ENCODE measurements at regions not wholly inside any gene's neighbourhood (a gene's known extent, or its start where the extent isn't known, plus 50 kb on each side); places are given as distances from the start of the nearest gene placed in this dataset.

DNA sequence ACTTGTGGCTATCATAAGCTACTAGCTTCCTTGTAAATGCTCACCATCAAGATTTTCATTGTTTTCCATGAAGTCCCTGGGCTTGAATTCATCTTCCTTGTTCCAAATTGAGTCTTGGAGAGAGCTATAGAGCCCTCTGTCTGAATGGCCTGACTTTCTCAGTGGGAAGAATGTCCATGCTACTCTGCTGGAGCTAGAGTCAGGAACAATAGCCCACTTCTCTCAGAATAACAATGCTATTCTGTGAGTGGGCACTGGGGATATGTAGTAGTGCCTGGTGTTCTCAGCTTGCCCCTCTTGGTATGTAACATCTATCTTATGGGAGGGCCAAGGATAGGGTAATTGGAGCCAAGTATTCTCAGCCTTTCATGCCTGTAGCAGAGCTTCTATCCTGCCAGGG lies 127.6 kb upstream of the TRHDE start:
- TF ChIP-seq REST (IDR thresholded peaks at IDR 0.05; ENCODE audit: low read depth) (no peak), ZNF274 (IDR thresholded peaks at IDR 0.05; ENCODE audit: low read depth, low read length) (no peak)
- ChIA-PET CTCF (no interaction called here), POLR2A (no interaction called here)

DNA sequence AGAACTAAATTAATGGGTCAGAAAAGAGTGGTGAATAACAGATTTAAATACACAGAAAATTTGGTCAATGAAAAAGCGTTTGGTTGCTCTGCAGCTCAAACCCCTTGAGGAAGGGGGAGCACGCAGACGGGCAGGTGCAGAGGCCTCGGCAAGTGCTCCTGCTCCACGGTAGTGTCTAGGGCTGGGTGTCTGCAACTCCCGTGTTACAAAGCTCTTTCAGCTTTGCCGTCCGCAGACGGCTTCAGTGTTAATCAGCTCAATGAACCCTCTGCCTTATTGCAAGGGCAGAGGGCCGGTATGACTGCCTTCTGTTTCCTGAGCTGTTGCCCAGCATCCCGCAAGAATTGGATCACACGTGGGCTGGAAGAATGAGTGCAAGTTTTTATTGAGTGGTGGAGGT lies 125.7 kb upstream of the TRHDE start:
- intact Hi-C loops (cut with micrococcal nuclease) = no loop called here
- ChIA-PET CTCF (no interaction called here), RAD21 (ENCODE audit: low non-redundant PET in 1 of 2, low total read pairs in 2 of 2, uncharacterized antibody in 2 of 2, unreplicated experiment in 2 of 2) (no interaction called here), POLR2A (no interaction called here)
- no TSS peak for BruUV-seq (replicated peaks)
- Histone ChIP-seq H3K9me3 (ENCODE audit: control insufficient read depth in 1 of 2, insufficient read depth in 1 of 2, low read depth in 1 of 2, low read length in 2 of 2) (no peaks in the 10 kb centered on the region), H3K4me1 (ENCODE audit: control insufficient read depth in 1 of 2, insufficient read depth in 2 of 2, low read length in 2 of 2) (no peaks in the 10 kb centered on the region), H4K20me1 (ENCODE audit: insufficient read depth) (no peaks in the 10 kb centered on the region), H3K27ac (ENCODE audit: low read depth, low read length) (no peak overlapping the region), H3K9ac (ENCODE audit: low read length) (no peak overlapping the region), H3K9me2 (ENCODE audit: insufficient read depth) (no peaks in the 10 kb centered on the region), H3K4me3 (replicated peaks in 1 of 2; ENCODE audit: low read depth in 1 of 2, low read length in 2 of 2) (no peak overlapping the region), H2AFZ (ENCODE audit: low read depth, low read length, poor library complexity, severe bottlenecking) (no peak overlapping the region), H3K27me3 (ENCODE audit: insufficient read depth, low read length) (no peaks in the 10 kb centered on the region), H3K4me2 (ENCODE audit: low read length) (no peak overlapping the region), H3K36me3 (ENCODE audit: control insufficient read depth in 1 of 2, insufficient read depth in 2 of 2, low read length in 2 of 2) (no peaks in the 10 kb centered on the region), H3K79me2 (ENCODE audit: insufficient read depth, low read length) (no peaks in the 10 kb centered on the region)
- ATAC-seq = no peak
- TF ChIP-seq EZH2 (IDR thresholded peaks at IDR 0.05) (no peak), TCF7L2 (IDR thresholded peaks at IDR 0.05; ENCODE audit: borderline replicate concordance, extremely low read depth, insufficient read depth, insufficient read length) (no peak), REST (IDR thresholded peaks at IDR 0.05; ENCODE audit: low read depth) (no peak), EGR1 (IDR thresholded peaks at IDR 0.05; ENCODE audit: low read depth) (no peak), EZH2phosphoT487 (IDR thresholded peaks at IDR 0.05; ENCODE audit: borderline replicate concordance) (no peak), ZNF274 (IDR thresholded peaks at IDR 0.05; ENCODE audit: low read depth, low read length) (no peak), SIN3A (IDR thresholded peaks at IDR 0.05; ENCODE audit: low read depth) (no peak), RAD21 (IDR thresholded peaks at IDR 0.05; ENCODE audit: low read depth) (no peak), POLR2A (IDR thresholded peaks at IDR 0.05; ENCODE audit: borderline replicate concordance, extremely low read depth, insufficient read depth, insufficient read length) (no peak)
- TF ChIP-seq, protein P1, sequence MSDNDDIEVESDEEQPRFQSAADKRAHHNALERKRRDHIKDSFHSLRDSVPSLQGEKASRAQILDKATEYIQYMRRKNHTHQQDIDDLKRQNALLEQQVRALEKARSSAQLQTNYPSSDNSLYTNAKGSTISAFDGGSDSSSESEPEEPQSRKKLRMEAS (IDR thresholded peaks at IDR 0.05) = no peak
- TF ChIP-seq, protein P2, sequence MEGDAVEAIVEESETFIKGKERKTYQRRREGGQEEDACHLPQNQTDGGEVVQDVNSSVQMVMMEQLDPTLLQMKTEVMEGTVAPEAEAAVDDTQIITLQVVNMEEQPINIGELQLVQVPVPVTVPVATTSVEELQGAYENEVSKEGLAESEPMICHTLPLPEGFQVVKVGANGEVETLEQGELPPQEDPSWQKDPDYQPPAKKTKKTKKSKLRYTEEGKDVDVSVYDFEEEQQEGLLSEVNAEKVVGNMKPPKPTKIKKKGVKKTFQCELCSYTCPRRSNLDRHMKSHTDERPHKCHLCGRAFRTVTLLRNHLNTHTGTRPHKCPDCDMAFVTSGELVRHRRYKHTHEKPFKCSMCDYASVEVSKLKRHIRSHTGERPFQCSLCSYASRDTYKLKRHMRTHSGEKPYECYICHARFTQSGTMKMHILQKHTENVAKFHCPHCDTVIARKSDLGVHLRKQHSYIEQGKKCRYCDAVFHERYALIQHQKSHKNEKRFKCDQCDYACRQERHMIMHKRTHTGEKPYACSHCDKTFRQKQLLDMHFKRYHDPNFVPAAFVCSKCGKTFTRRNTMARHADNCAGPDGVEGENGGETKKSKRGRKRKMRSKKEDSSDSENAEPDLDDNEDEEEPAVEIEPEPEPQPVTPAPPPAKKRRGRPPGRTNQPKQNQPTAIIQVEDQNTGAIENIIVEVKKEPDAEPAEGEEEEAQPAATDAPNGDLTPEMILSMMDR (IDR thresholded peaks at IDR 0.05 in 2 of 3, conservative IDR thresholded peaks at IDR 0.05 in 1 of 3; ENCODE audit: borderline replicate concordance in 1 of 3, insufficient read depth in 1 of 3, low read depth in 2 of 3, low read length in 2 of 3) = no peak
- DNase-seq (ENCODE audit: low read depth, low spot score) = no peak

More for the DNA sequence above, 127.6 kb upstream of the TRHDE start:
- Histone ChIP-seq H3K9ac (ENCODE audit: low read length) (no peak overlapping the region), H3K27me3 (ENCODE audit: insufficient read depth, low read length) (no peaks in the 10 kb centered on the region), H3K36me3 (ENCODE audit: control insufficient read depth in 1 of 2, insufficient read depth in 2 of 2, low read length in 2 of 2) (no peaks in the 10 kb centered on the region), H3K27ac (ENCODE audit: low read depth, low read length) (no peak overlapping the region), H4K20me1 (ENCODE audit: insufficient read depth) (no peaks in the 10 kb centered on the region), H3K9me2 (ENCODE audit: insufficient read depth) (no peaks in the 10 kb centered on the region), H3K4me3 (replicated peaks in 1 of 2; ENCODE audit: low read depth in 1 of 2, low read length in 2 of 2) (no peak overlapping the region), H3K9me3 (ENCODE audit: control insufficient read depth in 1 of 2, insufficient read depth in 1 of 2, low read depth in 1 of 2, low read length in 2 of 2) (no peaks in the 10 kb centered on the region), H3K79me2 (ENCODE audit: insufficient read depth, low read length) (no peaks in the 10 kb centered on the region), H3K4me2 (ENCODE audit: low read length) (no peak overlapping the region), H3K4me1 (ENCODE audit: control insufficient read depth in 1 of 2, insufficient read depth in 2 of 2, low read length in 2 of 2) (no peaks in the 10 kb centered on the region), H2AFZ (ENCODE audit: low read depth, low read length, poor library complexity, severe bottlenecking) (no peak overlapping the region)
- ATAC-seq = no peak
- DNase-seq (ENCODE audit: low read depth, low spot score) = no peak
- RAD21 ChIA-PET (ENCODE audit: low non-redundant PET in 1 of 2, low total read pairs in 2 of 2, uncharacterized antibody in 2 of 2, unreplicated experiment in 2 of 2) = no interaction called here
- BruUV-seq (replicated peaks) = no TSS peak
- intact Hi-C loops (cut with micrococcal nuclease) = no loop called here

All from HCT116 (cell line).